HG02642 (cell line): ENCODE measurements at regions not wholly inside any gene's neighbourhood (a gene's known extent, or its start where the extent isn't known, plus 50 kb on each side); places are given as distances from the start of the nearest gene placed in this dataset.

Source experiments
- ATAC-seq: cut with Tn5 transposase; IDR thresholded peaks from one replicate; pipeline ENCODE4 v1.9.1; 2021; ENCODE audit warnings: mild to moderate bottlenecking; ENCODE audit not compliant: unreplicated experiment, poor library complexity

DNA sequence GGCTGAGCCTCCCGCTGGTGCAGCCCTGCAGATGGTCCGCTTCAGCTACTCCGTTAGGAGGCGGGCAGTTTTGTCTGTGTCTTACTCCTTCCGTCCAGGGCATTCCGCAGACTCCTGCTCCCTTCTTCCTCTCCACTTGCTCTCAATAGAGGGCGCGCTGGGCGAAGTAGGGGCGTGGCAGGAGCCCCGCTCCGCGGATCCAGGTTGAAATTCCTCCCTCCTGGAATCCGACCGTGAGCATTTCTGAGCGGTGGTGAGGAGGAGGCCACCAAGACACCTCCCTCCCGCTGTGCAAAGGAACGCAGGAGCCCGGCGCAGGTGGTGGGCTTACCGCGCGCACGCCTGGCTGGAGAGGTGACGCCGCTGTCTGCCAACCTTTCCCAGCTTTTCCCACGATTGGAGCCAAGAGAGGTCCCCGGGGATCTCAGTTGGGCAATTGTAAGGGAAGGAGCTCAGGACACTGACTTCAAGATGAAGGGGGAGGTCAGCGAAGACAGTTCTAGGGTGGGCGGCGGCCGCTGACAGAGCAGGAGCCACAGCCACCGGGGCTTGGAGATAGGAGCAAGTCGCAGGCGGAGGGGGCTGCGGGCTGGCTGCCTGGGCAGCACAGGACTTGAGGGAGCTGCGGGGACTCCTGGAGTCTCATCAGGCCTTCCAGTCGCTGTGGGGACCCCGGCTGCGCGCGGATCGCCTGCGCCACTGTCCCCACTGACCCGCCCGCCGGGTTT lies 1011.3 kb downstream of the XPNPEP1 start:
- ATAC-seq: peak; percentile 71

DNA sequence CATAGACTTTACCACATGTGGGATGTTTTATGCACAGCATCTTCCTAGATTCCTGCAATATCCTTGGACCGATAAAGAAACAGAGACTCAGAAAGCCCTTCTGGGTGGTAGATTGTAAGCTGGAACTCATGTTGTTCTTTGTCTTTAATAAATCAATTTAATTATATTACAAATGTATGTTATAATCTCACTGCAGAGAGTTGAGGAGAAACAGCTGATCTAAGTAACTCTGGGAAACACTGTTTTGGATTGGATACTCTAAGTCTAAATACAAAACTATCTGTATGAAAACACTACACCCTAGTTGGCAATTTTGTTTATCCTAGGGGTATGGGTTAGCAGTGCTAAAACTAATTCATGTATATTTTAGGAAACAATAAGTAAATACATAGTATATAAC lies 1015.2 kb downstream of the XPNPEP1 start:
- ATAC-seq: no peak

DNA sequence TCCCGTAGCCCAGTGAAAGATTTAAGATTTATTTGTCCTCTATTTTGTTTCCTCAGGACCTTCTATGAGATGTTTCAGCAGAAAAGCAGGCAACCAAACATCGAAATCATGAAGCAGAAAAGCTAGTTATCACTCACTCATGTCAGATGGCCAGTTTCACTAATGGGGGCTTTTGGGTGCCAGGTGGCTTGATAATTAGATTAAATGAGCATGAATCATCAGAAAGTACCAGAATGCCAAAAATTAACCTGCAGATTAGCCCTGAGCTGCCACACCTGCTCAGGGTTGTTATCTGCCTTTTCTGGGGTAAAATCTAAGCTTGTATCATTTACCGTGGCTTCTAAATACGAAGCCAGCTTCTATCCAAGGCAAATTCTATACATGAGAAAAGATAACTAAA lies 1017.5 kb downstream of the XPNPEP1 start:
- no peak for ATAC-seq

DNA sequence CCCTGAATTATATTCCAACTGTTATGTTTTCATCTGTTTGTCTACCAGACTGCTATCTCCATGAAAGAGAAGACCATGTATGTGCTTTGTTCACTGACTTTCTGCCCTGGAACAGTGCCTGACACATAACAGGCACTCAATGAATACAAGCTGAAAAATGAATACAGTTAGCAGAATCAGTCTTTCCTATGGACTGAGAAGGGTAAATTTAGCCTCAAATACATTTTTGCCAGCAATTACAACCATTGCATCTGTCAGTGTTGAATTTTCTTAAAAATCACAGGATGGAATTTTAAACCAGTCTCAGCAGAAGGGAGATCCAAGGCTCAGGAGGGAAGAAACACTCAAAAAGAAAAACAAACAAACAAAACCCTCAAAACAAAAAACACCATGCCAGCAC lies 1018.1 kb downstream of the XPNPEP1 start:
- ATAC-seq: no peak

DNA sequence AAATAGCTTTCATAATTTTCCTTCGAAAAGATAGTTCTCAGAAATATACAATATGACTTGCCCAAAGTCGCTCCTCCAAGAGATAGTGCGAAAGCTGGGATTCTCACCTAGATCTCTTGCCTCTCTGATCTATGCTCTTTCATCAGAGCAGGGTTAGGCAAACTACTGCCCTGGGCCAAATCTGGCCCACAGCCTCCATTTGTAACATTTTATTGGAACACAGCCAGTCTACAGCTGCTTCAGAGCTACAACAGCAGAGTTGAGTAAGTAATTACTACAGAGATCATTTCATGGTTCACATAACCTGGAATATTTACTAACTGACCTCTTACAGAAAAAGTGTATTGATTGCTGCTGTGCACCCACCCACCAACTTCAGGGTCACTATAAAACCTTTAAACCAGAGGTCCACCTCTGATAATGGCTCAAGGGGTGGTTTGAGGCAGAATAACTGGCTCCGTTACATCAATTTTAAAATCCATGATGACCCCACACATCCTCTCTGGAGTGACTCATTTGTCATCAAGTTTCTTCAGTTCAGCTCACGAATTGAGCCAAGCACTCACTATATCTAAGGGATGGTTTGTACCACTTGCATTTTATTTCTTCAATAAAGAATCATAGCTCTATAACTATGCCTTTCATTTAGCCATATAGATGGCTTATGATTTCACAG lies 1019.0 kb downstream of the XPNPEP1 start:
- no peak for ATAC-seq

DNA sequence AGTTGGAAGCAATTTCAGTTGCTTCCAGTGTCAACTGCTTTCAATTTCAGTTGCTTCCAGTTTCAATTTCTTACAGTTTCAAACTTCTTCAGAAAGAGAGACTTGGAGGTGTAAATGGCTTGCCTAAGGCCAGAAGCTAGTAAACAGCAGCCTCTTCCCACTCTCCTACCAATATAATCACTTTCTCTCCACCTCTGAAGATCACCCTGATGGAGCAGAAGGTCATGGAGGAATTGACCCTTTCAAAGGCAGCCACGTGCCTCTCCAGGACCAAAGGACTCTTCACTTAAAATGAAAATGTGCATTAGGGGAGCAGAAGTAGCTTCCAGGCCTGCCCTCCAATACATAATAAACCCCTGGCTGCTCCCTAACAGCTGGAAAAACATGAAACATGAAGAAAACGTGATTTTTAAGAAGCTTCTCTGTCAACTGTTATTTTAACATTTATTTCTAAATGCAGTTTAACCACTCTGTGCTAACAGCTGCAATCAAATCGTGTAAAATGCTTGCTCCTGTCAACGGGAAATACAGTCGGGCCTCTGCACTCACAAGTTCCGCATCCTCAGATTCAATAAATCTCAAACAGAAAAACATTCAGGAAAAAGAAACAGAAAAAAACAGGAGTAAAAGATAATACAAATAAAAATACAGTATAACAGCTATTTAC lies 1020.6 kb downstream of the XPNPEP1 start:
- ATAC-seq: peak; percentile 63

DNA sequence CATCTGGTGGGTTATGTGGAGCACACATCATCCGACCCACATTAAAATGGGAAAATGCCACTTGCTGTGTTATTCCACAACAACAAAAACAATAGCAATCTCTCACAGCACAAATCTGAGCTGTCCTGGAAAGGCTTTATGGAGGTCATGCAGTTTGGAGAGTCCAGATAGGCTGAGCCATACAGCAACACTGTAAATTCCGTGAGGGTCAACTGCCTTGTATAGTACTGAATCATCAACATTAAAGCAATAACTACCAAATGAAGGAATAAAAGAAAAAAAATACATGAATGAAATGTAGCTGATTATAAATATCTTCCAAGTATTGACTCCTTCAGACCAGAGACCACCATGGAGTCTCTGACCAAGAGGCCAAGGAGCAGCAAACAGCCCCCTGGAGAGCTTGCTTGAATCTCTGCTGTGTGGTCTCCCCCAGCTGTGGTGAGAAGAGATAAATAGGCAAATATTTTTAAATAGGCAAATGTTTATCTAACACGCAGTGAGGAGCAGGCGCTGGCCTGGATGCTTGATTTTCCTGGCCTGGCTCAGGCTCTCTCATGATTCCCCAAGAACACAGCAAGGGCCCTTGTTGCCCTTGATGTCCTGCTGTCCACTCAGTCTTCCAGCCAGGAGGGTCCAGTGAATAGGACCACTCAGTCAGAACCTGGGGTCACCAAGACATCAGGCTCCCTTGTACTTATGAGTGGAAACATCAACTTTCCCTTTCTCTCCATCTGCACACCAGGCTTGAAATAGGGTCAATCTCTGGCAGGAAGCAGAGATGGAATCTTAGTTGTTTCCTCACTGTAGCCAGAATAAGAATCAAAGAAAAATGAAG lies 1021.3 kb downstream of the XPNPEP1 start:
- peak; percentile 14 for ATAC-seq

DNA sequence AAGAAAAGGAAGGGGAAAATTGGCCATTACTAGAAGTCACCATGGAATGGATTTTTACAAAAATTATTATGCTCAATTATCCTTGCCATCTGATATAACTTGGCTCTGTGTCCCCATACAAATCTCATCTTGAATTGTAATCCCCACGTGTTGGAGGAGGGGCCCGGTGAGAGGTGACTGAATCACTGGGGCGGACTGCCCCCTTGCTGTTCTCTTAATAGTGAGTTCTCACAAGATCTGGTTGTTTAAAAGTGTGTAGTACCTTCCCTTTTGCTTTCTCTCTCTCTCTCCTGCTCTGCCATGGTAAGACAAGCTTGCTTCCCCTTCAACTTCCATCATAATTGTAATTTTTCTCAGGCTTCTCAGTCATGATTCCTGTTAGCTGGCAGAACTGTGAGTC lies 1023.6 kb downstream of the XPNPEP1 start:
- no peak for ATAC-seq

DNA sequence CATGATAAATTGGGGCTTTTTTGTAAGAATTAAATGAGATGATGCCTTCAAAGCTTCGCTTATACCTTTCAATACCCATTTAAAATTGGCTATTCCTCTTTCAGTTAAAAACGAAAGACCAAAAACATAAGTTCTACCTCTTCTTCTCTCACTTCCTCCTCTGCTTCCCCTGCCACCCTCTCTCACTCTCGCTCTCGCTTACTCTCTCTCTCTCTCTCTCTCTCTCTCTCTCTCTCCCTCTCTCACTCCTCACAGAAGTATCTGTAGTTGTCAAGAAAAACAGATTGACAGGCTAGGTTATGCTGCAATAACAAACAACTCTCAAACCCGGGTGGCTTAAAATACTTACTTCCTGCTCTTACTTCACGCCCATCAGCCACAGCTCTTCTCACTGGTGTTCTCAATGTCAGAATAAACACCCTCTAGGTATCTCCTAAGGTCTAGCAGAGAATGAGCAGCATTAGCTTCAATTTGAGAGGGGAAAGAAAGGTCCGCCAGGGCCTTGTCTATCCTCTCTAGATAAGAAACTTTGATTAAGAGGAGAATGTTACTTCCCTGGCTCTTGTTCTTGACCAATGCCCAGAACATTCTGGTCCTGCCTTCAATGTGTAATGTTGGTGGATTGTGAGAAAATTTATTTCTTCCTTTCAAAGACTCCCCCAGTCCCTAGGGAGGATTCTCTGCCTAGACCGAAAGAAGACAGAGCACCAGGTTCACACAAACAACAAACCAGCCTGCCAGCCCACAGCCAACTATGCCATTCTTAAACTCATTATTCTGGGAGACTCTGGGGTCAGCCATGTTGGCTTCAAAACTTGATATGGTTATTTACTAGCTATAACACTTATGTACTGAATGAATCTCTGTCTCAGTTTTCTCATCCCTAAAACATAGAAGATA lies 1028.7 kb downstream of the XPNPEP1 start:
- ATAC-seq: peak; percentile 87

DNA sequence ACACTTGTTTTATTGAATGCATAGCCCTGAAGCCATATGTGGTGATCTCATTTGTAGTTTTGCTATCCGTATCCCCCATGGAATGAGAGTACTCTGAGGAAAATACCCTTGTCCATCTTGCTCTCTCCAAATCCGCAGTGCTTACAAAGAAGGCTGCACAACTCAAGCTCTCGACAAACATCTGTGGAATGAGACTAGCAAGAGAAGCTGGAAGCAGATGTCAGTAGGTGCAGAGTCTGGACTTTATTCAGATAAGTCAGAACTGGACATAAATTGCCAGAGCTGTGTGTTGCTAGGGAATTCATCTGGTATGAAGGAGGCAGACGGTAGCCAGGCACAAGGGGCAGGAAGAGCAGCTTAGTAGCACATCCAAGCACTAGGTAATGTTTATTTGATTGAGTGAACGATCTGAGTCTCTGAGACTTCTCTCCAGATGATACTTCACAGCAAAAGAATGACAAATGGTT lies 1046.2 kb downstream of the XPNPEP1 start:
- no peak for ATAC-seq

DNA sequence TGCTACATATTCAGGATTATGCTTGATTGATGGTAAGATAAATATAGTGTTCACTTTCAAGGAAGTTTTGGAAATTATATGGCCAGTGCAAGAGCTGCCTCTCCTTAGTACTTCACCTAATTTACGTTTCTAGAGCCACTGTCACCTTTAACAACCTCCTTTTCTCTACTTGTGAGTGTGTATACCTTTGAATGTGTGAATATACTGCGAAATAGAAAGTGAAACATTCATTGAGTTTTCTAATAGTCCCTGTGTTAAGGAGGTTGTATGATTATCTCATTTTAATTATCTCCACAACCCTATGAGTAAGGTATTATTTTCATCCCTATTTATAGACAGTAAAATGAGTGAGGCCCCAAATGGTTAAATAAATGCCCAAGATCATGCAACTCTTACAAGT lies 1050.5 kb downstream of the XPNPEP1 start:
- no peak for ATAC-seq

DNA sequence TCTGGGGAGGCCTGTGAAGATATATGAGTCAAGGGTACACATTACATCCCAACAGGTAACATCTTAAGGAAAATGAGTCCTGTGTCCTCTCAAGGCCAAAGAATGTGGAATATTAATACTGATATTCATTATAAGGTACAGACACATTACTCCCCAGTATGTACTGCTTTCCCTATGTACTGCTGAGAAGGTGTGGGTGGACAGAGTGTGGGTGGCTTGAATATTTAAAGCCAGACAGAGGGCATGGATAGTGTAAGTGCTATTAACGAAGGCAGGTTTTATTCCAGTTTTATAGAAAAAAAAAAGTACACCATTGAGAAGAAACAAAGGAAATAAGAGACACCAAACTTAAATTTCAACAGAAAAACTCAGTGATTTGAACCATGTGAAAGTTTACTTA lies 1054.4 kb downstream of the XPNPEP1 start:
- ATAC-seq: no peak

DNA sequence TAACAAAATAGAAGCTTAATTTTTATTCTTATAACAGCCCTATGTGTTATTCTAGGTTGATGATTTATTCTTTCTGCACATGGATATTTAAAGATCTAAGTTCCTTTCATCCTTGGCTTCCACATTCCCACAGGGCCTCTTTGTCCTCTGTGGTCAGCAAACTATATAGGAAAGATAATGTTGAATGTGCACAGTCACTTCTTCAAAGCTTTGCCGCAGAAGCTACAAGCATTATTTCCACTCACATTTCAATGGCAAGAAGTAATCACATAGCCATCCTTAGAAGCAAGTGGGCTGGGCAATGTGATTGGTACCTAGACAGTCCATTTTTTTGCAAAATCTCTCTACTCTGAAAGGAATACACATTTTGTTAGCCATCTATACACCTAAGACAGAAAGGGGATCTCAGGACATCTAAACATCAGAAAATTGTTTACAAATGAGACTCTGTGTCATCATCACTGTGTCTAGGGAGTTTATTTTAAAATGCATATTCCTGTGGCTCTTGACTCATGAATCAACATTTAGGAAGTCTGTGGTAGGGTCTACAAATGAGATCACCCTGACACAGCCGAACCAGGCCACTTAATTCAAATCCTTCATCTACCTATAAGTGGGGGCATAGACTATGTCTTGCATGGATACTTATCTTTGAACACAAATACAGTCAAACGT lies 1060.5 kb downstream of the XPNPEP1 start:
- ATAC-seq: no peak

DNA sequence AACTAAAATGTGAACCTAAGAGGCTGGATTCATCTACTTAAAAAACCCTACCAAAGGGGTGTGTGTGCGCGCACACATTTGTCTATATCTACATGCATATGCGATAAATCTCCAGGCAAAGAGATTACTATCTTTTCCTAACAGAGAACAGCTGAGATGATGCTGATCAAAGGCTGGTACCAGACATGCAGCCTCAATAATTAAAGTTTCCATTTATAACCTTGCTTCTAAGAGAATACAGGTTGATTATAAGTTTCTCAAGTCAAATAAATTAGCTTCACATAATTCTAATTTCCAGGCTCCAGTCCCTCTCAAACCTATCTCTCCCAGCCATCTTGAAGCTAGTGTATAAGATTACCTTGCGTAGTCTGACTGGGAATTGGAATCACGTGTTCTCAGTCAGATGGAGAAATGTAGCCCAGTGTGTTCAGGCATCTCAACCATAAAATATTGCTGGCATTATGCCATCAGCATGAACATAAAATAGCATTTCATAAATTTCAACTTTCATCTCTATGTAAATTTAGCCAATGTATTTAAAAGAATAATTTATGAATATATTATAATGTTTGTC lies 1062.0 kb downstream of the XPNPEP1 start:
- ATAC-seq: no peak

DNA sequence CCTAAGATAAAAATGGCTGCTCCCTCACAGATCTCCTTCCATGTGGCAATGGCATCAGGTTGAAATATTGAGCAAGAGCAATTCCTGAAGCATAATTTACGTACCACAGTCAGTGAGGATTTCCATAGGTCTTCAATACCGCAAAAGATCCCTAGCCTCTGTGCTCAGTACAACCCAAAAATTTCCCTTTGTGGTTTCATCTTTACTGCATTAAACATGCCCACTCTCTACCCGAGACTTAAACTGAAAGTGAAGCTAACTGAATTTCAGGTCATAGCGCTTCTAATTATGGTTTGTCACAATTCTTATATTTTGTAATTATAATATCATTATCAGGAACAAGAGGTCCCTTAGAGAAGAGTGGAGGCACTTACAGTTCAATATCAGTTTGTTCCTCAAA lies 1071.1 kb downstream of the XPNPEP1 start:
- ATAC-seq: peak; percentile 90

DNA sequence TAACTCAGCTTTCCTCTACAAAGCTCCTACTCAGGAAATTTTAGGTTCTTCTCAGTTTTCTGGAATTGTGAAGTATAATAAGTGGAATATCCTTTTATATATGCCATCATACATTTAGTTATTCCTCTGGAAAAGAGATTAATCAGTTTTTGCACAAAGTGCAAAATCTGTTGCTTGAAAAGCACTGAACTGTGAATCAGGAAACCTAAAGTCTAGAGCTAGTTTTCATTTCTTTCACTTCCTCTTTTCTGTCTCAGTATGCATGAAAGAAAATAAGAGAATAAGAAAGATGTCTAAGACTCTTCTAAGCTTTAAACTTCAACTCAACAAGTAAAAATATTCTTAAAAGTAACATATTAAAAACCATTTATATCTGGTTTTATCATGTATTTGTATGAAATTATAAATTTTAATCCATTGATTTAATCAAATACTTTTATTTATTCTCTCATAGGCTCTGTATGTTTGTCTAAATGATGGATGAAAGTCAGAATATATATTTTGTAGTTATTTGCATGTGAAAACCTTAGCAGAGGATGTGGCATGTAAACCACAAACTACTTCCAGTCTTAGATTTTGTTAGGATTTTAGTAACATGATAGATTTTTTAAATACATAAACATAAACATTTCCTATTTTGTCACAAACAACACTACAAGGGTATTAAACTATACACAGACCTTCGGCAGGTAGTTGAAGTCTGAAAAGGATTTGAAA lies 1073.0 kb downstream of the XPNPEP1 start:
- ATAC-seq: peak; percentile 81

DNA sequence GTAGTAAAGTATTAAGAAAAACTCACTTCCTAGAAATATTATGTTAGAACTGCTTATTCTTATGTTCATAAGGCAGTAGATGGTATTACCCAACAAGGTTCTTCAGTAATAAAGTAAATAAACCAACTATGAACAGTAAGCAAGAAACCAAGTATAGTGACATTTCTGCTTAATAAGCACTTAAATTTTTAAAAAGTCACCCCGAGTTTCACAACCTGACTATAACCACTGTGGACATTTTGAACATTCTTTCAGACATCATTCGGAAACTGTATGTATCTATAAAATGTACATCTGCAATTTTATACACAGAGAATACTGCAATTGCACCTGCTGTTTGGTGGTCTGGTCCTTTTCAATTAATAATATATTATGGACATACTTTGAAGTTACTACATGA lies 1073.6 kb downstream of the XPNPEP1 start:
- ATAC-seq: no peak

DNA sequence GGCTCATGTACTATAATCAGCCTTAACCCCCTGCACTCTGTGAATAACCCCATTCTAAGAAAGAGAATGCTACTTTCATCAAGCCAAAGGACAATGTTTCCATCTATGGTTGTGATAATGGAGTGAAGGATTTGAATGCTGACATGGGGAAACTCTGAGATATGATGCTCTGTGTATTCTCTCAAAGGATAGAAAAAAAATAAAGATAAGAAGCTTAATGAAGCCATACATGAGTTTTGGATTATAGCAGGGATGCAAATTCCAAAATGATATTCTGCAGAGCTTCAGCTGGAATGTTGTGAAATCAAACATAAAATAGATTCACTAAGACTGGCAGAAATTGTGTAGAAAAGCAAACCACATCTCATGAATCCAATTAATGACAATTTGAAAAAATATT lies 1074.1 kb downstream of the XPNPEP1 start:
- ATAC-seq: no peak
